HepG2 (cell line): ENCODE measurements at regions not wholly inside any gene's neighbourhood (a gene's known extent, or its start where the extent isn't known, plus 50 kb on each side); places are given as distances from the start of the nearest gene placed in this dataset.

Experiments
- ATAC-seq: fragments of 200-7000 bp; cut with Tn5 transposase; 3 replicates; pipeline ENCODE4 v1.9.1; 2020; ENCODE audit warnings: mild to moderate bottlenecking, moderate library complexity
- BruUV-seq: library from RNA; stranded (reverse); fragments of 400-500 nt; replicated peaks from 2 replicates; lab custom pipeline; 2021; lab: Mats Ljungman, UMichigan
- CTCF ChIA-PET: fragments of 300-600 bp; formaldehyde crosslinking; extraction: SDS; loops from one replicate; lab custom pipeline; 2021; ENCODE audit warnings: low total read pairs, inconsistent platforms, low intra/inter-chr PET ratio; lab: Yijun Ruan, JAX
- POLR2A ChIA-PET: fragments of 350-600 bp; sonication (Branson Sonifier 250); formaldehyde crosslinking; loops from one replicate; lab custom pipeline; 2020; ENCODE audit warnings: antibody characterized with exemption, inconsistent platforms; lab: Yijun Ruan, JAX
- DNase-seq: peaks from one replicate; pipeline ENCODE4 v3.0.0-alpha.2; 2015; ENCODE audit warnings: low spot score
- FAIRE-seq: peaks from 3 replicates; lab custom pipeline; 2011; peaks lifted over from hg19 to GRCh38; lab: Jason Lieb, UNC
- H2AFZ ChIP-seq: one replicate; pipeline ENCODE4 v1.6.1; 2011; ENCODE audit warnings: low read length, inconsistent platforms
- H3K27ac ChIP-seq: fragments of 300-600 bp; 3 replicates; pipeline ENCODE4 v1.8.0; 2011; ENCODE audit warnings: mixed run types, mild to moderate bottlenecking, mixed read lengths, low read length, inconsistent platforms; ENCODE audit not compliant: insufficient read depth; ENCODE audit errors: extremely low read length
- H3K27me3 ChIP-seq, 2 experiments: fragments of 200-600 bp in 1 of 2; 2 replicates in 1 of 2; 3 replicates in 1 of 2; pipeline versions ENCODE4 v1.6.0 to v1.8.0; 2011; ENCODE audit warnings: low read length in 2 of 2, mild to moderate bottlenecking in 2 of 2, moderate library complexity in 2 of 2, inconsistent platforms in 1 of 2; ENCODE audit not compliant: insufficient read depth in 2 of 2, control insufficient read depth in 1 of 2
- H3K36me3 ChIP-seq, 2 experiments: fragments of 200-600 bp in 1 of 2; replicated peaks in 1 of 2; 2 replicates in 1 of 2; 3 replicates in 1 of 2; pipeline versions ENCODE4 v1.5.1 to v1.8.0; 2011; ENCODE audit warnings: low read length in 2 of 2, inconsistent platforms in 1 of 2; ENCODE audit not compliant: insufficient read depth in 2 of 2, control insufficient read depth in 1 of 2
- H3K4me1 ChIP-seq: 2 replicates; pipeline ENCODE4 v1.5.1; 2012; ENCODE audit warnings: low read length, inconsistent platforms; ENCODE audit not compliant: insufficient read depth
- H3K4me2 ChIP-seq: 2 replicates; pipeline ENCODE4 v1.6.0; 2011; ENCODE audit warnings: low read depth, low read length, inconsistent platforms
- H3K4me3 ChIP-seq, 3 experiments: fragments of 200-600 bp in 1 of 3; sonication (generic), shearing (Covaris generic) in 1 of 3; replicated peaks in 1 of 3; 2 replicates each; pipeline ENCODE4 v1.5.1; 2011 to 2016; ENCODE audit warnings: low read length in 3 of 3, inconsistent platforms in 2 of 3, low read depth in 2 of 3, mild to moderate bottlenecking in 2 of 3, control low read depth in 1 of 3, mixed read lengths in 1 of 3; ENCODE audit not compliant: insufficient read depth in 1 of 3
- H3K79me2 ChIP-seq: one replicate; pipeline ENCODE4 v1.6.1; 2011; ENCODE audit warnings: low read length, inconsistent platforms; ENCODE audit not compliant: insufficient read depth
- H3K9ac ChIP-seq: 2 replicates; pipeline ENCODE4 v1.6.0; 2011; ENCODE audit warnings: mild to moderate bottlenecking, low read depth, low read length, inconsistent platforms; ENCODE audit not compliant: insufficient read depth
- H3K9me3 ChIP-seq: 2 replicates; pipeline ENCODE4 v1.5.1; 2012; ENCODE audit warnings: mild to moderate bottlenecking, low read length
- H4K20me1 ChIP-seq: 2 replicates; pipeline ENCODE4 v1.6.0; 2011; ENCODE audit warnings: inconsistent platforms, mild to moderate bottlenecking, low read length, moderate library complexity; ENCODE audit not compliant: insufficient read depth
- GLMP ChIP-seq: sonication (generic); formaldehyde crosslinking; IDR thresholded peaks from 2 replicates; pipeline ENCODE4 v1.9.0; 2021; ENCODE audit warnings: missing genetic modification reagents, mild to moderate bottlenecking, borderline replicate concordance
- GMEB2 ChIP-seq: IDR thresholded peaks from 2 replicates; pipeline ENCODE4 v1.6.1; 2016; ENCODE audit warnings: missing biosample characterization, missing genetic modification reagents, low read depth
- HMGA1 ChIP-seq: sonication (generic); formaldehyde crosslinking; conservative IDR thresholded peaks from 2 replicates; pipeline ENCODE4 v1.4.0; 2020; ENCODE audit warnings: missing genetic modification reagents
- KLF6 ChIP-seq: IDR thresholded peaks from 2 replicates; pipeline ENCODE4 v1.8.0; 2016; ENCODE audit warnings: missing biosample characterization, missing genetic modification reagents
- PRDM4 ChIP-seq: sonication (generic); formaldehyde crosslinking; IDR thresholded peaks from 2 replicates; pipeline ENCODE4 v1.9.0; 2021; ENCODE audit warnings: missing genetic modification reagents, borderline replicate concordance
- RARA ChIP-seq: IDR thresholded peaks from 2 replicates; pipeline ENCODE4 v1.6.1; 2016; ENCODE audit warnings: missing genetic modification reagents, missing compliant biosample characterization
- REL ChIP-seq: sonication (generic); formaldehyde crosslinking; conservative IDR thresholded peaks from 2 replicates; pipeline ENCODE4 v1.8.0; 2022; ENCODE audit warnings: mild to moderate bottlenecking, missing genetic modification reagents, moderate library complexity
- SRY ChIP-seq: sonication (generic); formaldehyde crosslinking; IDR thresholded peaks from 2 replicates; pipeline ENCODE4 v1.8.0; 2022; ENCODE audit warnings: mild to moderate bottlenecking, missing genetic modification reagents
- XBP1 ChIP-seq: sonication (generic); formaldehyde crosslinking; IDR thresholded peaks from 2 replicates; pipeline ENCODE4 v1.5.0; 2020; ENCODE audit warnings: missing genetic modification reagents
- ZBTB8A ChIP-seq: sonication (generic); formaldehyde crosslinking; IDR thresholded peaks from 2 replicates; pipeline ENCODE4 v1.4.0; 2020; ENCODE audit warnings: mild to moderate bottlenecking, low read depth, missing genetic modification reagents, borderline replicate concordance
- ZMYM4 ChIP-seq: sonication (generic); formaldehyde crosslinking; IDR thresholded peaks from 2 replicates; pipeline ENCODE4 v1.8.1; 2023; ENCODE audit warnings: mild to moderate bottlenecking, missing genetic modification reagents
- ZNF24 ChIP-seq: fragments of 450-650 bp; IDR thresholded peaks from 2 replicates; pipeline ENCODE4 v1.6.1; 2017; ENCODE audit warnings: antibody characterized with exemption, mild to moderate bottlenecking
- ZNF3 ChIP-seq: IDR thresholded peaks from 2 replicates; pipeline ENCODE4 v1.7.0; 2017; ENCODE audit warnings: inconsistent platforms
- ZNF354B ChIP-seq: sonication (generic); formaldehyde crosslinking; IDR thresholded peaks from 2 replicates; pipeline ENCODE4 v1.8.0; 2022; ENCODE audit warnings: mild to moderate bottlenecking, missing genetic modification reagents
- ZNF484 ChIP-seq: sonication (generic); formaldehyde crosslinking; IDR thresholded peaks from 2 replicates; pipeline ENCODE4 v1.5.1; 2020; ENCODE audit warnings: mild to moderate bottlenecking, low read depth, missing genetic modification reagents, borderline replicate concordance
- ZNF558 ChIP-seq: sonication (generic); formaldehyde crosslinking; IDR thresholded peaks from 2 replicates; pipeline ENCODE4 v1.9.0; 2022; ENCODE audit warnings: mild to moderate bottlenecking, missing genetic modification reagents, borderline replicate concordance
- ZNF75D ChIP-seq: sonication (generic); formaldehyde crosslinking; IDR thresholded peaks from 2 replicates; pipeline ENCODE4 v1.8.1; 2023; ENCODE audit warnings: missing genetic modification reagents, mild to moderate bottlenecking, borderline replicate concordance
- WGBS: methylation state at CpG from one replicate; pipeline ENCODE4 v1.1.6; 2017; ENCODE audit warnings: low lambda C conversion rate; 5-methylcytosine and 5-hydroxymethylcytosine counted together
- in situ Hi-C: cut with HindIII; loops from 2 replicates; pipeline ENCODE4 v1.10.0; 2017; ENCODE audit warnings: low pct_unique_long_range_greater_than_20kb; ENCODE audit not compliant: extremely low pct_ligation_motif_present
- intact Hi-C: fragments of 100-400 bp; cut with micrococcal nuclease; formaldehyde crosslinking; loops from one replicate; pipeline ENCODE4 v1.10.0; 2022; ENCODE audit not compliant: unreplicated experiment
- TF ChIP-seq, protein P1 (sequence below): sonication (generic); formaldehyde crosslinking; IDR thresholded peaks from 2 replicates; pipeline ENCODE4 v1.8.0; 2022; ENCODE audit warnings: missing genetic modification reagents, low read depth, mild to moderate bottlenecking, borderline replicate concordance

DNA sequence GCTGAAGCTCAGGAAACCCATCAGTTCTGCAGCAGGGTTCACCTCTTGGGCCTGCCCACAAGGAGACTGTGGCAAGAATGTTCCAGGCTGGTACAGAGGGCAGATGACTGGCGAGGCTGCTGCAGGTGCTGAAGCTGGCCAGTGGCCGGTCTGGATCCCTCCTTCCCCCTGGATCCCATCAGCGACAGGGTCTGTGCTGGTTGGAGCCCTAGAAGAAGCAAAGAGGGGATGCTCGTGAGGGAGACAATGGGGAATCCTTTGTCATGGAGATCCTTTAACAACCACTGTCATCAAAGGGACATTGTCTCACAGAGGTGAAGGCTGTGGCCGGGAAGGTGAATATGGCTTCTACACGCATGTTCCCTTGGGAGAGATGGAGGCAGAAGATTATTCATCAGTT, 211.4 kb upstream of the TMEM132C start (continued):
- TF ChIP-seq, protein P1, sequence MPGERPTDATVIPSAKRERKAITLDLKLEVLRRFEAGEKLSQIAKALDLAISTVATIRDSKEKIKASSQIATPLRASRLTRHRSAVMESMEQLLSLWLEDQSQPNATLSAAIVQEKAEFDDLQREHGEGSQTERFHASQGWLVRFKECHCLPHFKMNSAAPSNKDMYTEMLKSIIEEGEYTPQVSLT (CRISPR knock-in tag): no peak
- no peak for TF ChIP-seq ZNF75D

- Histone ChIP-seq H3K9ac (no peak overlapping the region), H3K4me1 (no peaks in the 10 kb centered on the region), H3K36me3 (no peaks in the 10 kb centered on the region), H3K27ac (no peak overlapping the region), H3K4me2 (no peak overlapping the region), H3K4me3 (no peak overlapping the region), H4K20me1 (no peaks in the 10 kb centered on the region), H3K79me2 (no peaks in the 10 kb centered on the region), H3K9me3 (no peaks in the 10 kb centered on the region), H2AFZ (no peak overlapping the region), H3K27me3 (no peaks in the 10 kb centered on the region; a peak in 1 of 5 replicates)
- FAIRE-seq (no peak), DNase-seq (no peak), ATAC-seq (no peak)
- ChIA-PET CTCF (no interaction called here), POLR2A (no interaction called here)
- BruUV-seq: no TSS peak
- in situ Hi-C loops (no loop called here), intact Hi-C loops (no loop called here)
- WGBS: 26% methylated on average over 7 of the region's 10 CpGs
- TF ChIP-seq ZBTB8A (no peak), HMGA1 (CRISPR knock-in tag) (no peak), KLF6 (CRISPR knock-in tag) (no peak), GMEB2 (CRISPR knock-in tag) (no peak), ZNF558 (CRISPR knock-in tag) (no peak), SRY (no peak), ZNF3 (CRISPR knock-in tag) (no peak), ZMYM4 (no peak), PRDM4 (CRISPR knock-in tag) (no peak), RARA (CRISPR knock-in tag) (no peak), ZNF354B (CRISPR knock-in tag) (no peak), ZNF24 (no peak), REL (CRISPR knock-in tag) (no peak), XBP1 (CRISPR knock-in tag) (no peak), ZNF484 (CRISPR knock-in tag) (no peak), GLMP (CRISPR knock-in tag) (no peak)
Measured at GRCh38 chr12:128056136-128056801, 210.7 kb upstream of the TMEM132C start.
